ENCODE measurements at regions not wholly inside any gene's neighbourhood (a gene's known extent, or its start where the extent isn't known, plus 50 kb on each side); places are given as distances from the start of the nearest gene placed in this dataset.
"Not testable (repeated sequence)": the region's sequence is repeated elsewhere in the genome, so short reads cannot be mapped to it uniquely, and the experiment has no call there.

DNA sequence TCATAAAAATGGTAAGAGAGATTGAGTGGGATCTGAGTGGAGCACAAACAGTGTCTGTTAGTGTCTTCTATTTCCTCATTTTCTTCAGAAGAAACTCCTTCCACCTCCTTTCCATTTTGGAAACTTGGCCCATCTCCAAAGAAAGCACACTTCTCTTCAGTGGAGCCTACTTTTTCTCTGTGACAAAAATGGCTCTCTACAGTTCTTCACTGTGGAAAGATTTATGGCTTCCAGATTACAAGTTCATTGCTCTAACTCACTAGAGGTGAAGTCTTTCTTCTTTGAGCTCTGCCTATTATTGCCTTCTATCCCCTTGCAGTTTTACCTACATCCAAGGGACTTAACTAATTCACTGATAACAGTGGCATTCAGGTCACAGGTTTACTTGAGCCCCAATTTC lies 325.8 kb downstream of the ANTXR2 start:
- H3K27me3 ChIP-seq: no peaks in the 10 kb centered on the region
- TF ChIP-seq, protein P1, sequence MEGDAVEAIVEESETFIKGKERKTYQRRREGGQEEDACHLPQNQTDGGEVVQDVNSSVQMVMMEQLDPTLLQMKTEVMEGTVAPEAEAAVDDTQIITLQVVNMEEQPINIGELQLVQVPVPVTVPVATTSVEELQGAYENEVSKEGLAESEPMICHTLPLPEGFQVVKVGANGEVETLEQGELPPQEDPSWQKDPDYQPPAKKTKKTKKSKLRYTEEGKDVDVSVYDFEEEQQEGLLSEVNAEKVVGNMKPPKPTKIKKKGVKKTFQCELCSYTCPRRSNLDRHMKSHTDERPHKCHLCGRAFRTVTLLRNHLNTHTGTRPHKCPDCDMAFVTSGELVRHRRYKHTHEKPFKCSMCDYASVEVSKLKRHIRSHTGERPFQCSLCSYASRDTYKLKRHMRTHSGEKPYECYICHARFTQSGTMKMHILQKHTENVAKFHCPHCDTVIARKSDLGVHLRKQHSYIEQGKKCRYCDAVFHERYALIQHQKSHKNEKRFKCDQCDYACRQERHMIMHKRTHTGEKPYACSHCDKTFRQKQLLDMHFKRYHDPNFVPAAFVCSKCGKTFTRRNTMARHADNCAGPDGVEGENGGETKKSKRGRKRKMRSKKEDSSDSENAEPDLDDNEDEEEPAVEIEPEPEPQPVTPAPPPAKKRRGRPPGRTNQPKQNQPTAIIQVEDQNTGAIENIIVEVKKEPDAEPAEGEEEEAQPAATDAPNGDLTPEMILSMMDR (IDR thresholded peaks at IDR 0.05): no peak
- no peaks in the 10 kb centered on the region for H3K36me3 ChIP-seq
- no peak overlapping the region for H3K4me3 ChIP-seq (ENCODE audit: low read depth in 1 of 2, low read length in 1 of 2)
- no peaks in the 10 kb centered on the region for H3K4me1 ChIP-seq (ENCODE audit: control insufficient read depth in 1 of 2, insufficient read depth in 1 of 2, low read depth in 1 of 2, low read length in 1 of 2)
- H3K27ac ChIP-seq: no peak overlapping the region
- H3K9me3 ChIP-seq: no peaks in the 10 kb centered on the region

DNA sequence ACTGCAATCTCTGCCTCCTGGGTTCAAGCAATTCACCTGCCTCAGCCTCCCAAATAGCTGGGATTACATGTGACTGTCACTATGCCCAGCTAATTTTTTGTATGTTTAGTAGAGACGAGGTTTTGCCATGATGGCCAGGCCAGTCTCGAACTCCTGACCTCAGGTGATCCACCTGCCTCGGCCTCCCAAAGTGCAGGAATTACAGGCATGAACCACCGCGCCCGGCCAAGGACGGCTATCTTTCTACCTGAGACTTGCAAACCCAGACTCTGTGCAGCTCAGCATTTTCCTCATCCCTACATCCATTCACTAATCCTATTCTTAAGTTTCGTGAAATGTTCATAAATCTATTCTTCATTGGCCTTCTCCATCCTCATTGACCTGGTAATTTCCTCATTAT lies 330.0 kb downstream of the ANTXR2 start:
- no peaks in the 10 kb centered on the region for H3K9me3 ChIP-seq
- no peaks in the 10 kb centered on the region for H3K4me1 ChIP-seq (ENCODE audit: control insufficient read depth in 1 of 2, insufficient read depth in 1 of 2, low read depth in 1 of 2, low read length in 1 of 2)
- no peaks in the 10 kb centered on the region for H3K36me3 ChIP-seq
- no peaks in the 10 kb centered on the region for H3K27me3 ChIP-seq
- TF ChIP-seq, protein P1 (IDR thresholded peaks at IDR 0.05): no peak
- no peak overlapping the region for H3K27ac ChIP-seq
- H3K4me3 ChIP-seq (ENCODE audit: low read depth in 1 of 2, low read length in 1 of 2): no peak overlapping the region

DNA sequence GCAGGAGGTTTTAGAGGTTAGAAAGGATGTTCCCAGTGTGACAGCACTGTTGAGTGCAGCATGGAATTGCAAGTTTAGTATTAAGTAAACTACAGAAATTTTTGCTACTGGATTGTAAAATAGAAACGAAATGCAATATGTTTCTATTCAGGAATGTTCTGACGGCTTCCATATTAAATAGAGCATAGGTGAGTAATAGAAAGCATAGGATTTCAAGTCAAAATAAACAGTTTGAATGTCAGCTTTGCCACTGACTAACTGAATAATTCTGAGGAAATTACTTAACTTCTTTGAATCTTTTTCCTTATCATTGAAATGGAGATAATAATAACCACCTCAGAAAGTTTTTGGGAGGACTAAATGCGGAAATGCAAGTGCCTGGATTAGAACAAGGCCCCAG lies 331.9 kb upstream of the GK2 start:
- Histone ChIP-seq H3K9me3 (no peaks in the 10 kb centered on the region), H3K4me3 (ENCODE audit: low read depth in 1 of 2, low read length in 1 of 2) (no peak overlapping the region), H3K27me3 (no peaks in the 10 kb centered on the region), H3K4me1 (ENCODE audit: control insufficient read depth in 1 of 2, insufficient read depth in 1 of 2, low read depth in 1 of 2, low read length in 1 of 2) (no peaks in the 10 kb centered on the region), H3K36me3 (no peaks in the 10 kb centered on the region), H3K27ac (no peak overlapping the region)
- TF ChIP-seq, protein P1 (IDR thresholded peaks at IDR 0.05): no peak

DNA sequence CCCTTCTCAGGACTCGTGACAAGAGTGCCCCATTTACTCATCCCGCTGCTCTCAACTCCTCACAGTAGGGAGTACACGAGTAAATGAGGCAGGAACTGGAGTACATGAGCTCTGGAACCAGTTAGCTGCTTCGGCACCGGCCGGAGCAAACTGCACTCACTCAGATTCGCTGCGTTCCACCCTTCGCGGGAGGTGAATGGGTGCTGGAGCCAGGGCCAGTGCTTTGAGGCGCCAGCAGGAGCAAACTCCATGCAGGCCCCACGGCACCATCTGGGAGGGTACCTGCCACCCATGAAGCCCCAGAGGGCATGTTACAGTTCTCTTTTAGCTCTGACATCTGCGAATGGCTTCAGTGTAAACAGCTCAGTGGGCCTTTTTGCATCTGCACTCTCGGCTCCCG lies 315.5 kb upstream of the GK2 start:
- H3K27ac ChIP-seq: no peak overlapping the region
- TF ChIP-seq, protein P1 (IDR thresholded peaks at IDR 0.05): no peak
- no peak overlapping the region for H3K4me3 ChIP-seq (ENCODE audit: low read depth in 1 of 2, low read length in 1 of 2)
- no peaks in the 10 kb centered on the region for H3K27me3 ChIP-seq
- no peaks in the 10 kb centered on the region for H3K4me1 ChIP-seq (ENCODE audit: control insufficient read depth in 1 of 2, insufficient read depth in 1 of 2, low read depth in 1 of 2, low read length in 1 of 2)
- H3K9me3 ChIP-seq: no peaks in the 10 kb centered on the region
- H3K36me3 ChIP-seq: no peaks in the 10 kb centered on the region

DNA sequence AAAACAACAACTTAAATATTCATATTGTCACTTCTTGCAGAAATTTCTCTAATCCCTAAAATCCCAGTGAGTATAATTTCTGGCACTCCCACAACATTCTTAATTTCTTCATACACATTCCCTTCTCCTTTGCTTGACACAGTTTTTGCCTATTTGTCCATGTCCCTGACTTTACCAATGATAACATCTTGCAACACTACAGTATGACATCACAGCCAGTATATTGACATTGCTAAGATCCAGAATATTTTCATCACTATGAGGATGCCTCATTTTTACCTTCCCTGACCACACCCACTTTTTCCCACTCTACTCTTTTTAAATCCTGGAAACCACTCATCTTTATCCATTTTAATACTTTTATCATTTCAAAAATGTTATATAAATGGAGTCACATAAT lies 292.3 kb upstream of the GK2 start:
- no peak overlapping the region for H3K27ac ChIP-seq
- peaks cover 3% of the 10 kb centered on the region for H3K9me3 ChIP-seq
- no peaks in the 10 kb centered on the region for H3K4me1 ChIP-seq (ENCODE audit: control insufficient read depth in 1 of 2, insufficient read depth in 1 of 2, low read depth in 1 of 2, low read length in 1 of 2)
- TF ChIP-seq, protein P1 (IDR thresholded peaks at IDR 0.05): no peak
- H3K36me3 ChIP-seq: no peaks in the 10 kb centered on the region
- H3K27me3 ChIP-seq: no peaks in the 10 kb centered on the region
- H3K4me3 ChIP-seq (ENCODE audit: low read depth in 1 of 2, low read length in 1 of 2): no peak overlapping the region

DNA sequence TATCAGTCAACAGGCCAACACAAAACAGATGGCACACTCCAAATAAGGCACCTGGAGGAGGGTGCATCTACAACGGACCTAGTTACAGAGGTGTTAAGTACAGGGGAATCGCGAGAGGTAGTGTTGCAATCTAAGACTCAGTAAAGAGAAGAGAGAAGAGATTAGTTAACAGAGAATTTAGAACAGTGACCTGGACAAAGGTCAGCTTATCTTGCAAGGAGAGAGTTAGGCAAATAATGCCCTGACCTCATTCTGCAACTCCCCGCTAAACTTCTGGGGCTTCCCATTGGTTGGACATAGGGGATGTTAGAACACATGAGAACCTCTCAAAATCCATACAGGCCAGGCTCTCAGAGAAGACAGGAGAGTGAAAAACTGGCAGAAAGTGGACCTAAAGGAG lies 289.4 kb upstream of the GK2 start:
- Histone ChIP-seq H3K9me3 (peaks cover 3% of the 10 kb centered on the region), H3K4me3 (ENCODE audit: low read depth in 1 of 2, low read length in 1 of 2) (no peak overlapping the region), H3K36me3 (no peaks in the 10 kb centered on the region), H3K27me3 (no peaks in the 10 kb centered on the region), H3K4me1 (ENCODE audit: control insufficient read depth in 1 of 2, insufficient read depth in 1 of 2, low read depth in 1 of 2, low read length in 1 of 2) (no peaks in the 10 kb centered on the region), H3K27ac (no peak overlapping the region)
- TF ChIP-seq, protein P1 (IDR thresholded peaks at IDR 0.05): no peak

DNA sequence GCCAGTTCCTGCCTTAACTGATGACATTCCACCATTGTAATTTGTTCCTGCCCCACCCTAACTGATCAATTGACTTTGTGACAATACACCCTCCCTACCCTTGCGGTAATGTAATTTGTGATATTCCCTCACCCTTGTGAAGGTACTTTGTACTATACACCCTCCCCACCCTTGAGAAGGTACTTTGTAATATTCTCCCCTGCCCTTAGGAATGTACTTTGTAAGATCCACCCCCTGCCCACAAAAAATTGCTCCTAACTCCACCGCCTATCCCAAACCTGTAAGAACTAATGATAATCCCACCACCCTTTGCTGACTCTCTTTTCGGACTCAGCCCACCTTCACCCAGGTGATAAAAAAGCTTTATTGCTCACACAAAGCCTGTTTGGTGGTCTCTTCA lies 288.5 kb upstream of the GK2 start:
- not testable (repeated sequence) for H3K27me3 ChIP-seq; H3K36me3 ChIP-seq; H3K27ac ChIP-seq; H3K4me3 ChIP-seq (ENCODE audit: low read depth in 1 of 2, low read length in 1 of 2); H3K9me3 ChIP-seq; H3K4me1 ChIP-seq (ENCODE audit: control insufficient read depth in 1 of 2, insufficient read depth in 1 of 2, low read depth in 1 of 2, low read length in 1 of 2)
